ENCODE measurements at regions not wholly inside any gene's neighbourhood (a gene's known extent, or its start where the extent isn't known, plus 50 kb on each side); places are given as distances from the start of the nearest gene placed in this dataset.

GRCh38 chr4:63315651-63316050, 1093.6 kb downstream of the TECRL start:
- Histone ChIP-seq H3K27me3 (ENCODE audit: insufficient read depth, low read length) (no peaks in the 10 kb centered on the region), H3K79me2 (ENCODE audit: insufficient read depth, low read length) (no peaks in the 10 kb centered on the region), H3K9me3 (ENCODE audit: low read depth, low read length) (no peaks in the 10 kb centered on the region), H4K20me1 (ENCODE audit: insufficient read depth, low read length) (no peaks in the 10 kb centered on the region), H3K4me2 (ENCODE audit: insufficient read depth, low read length) (no peak overlapping the region), H3K4me1 (ENCODE audit: insufficient read depth, low read length) (no peaks in the 10 kb centered on the region), H3K36me3 (ENCODE audit: insufficient read depth, low read length) (no peaks in the 10 kb centered on the region), H2AFZ (ENCODE audit: low read length) (no peak overlapping the region), H3K4me3 (ENCODE audit: insufficient read depth, low read length) (no peak overlapping the region), H3K27ac (ENCODE audit: low read depth, low read length) (no peak overlapping the region)
- no peak for DNase-seq (ENCODE audit: insufficient read length, low spot score, missing footprints)
- TF ChIP-seq CTCF (IDR thresholded peaks at IDR 0.05; ENCODE audit: extremely low read depth, low read depth, low read length): no peak

GRCh38 chr4:63308697-63309096, 1100.6 kb downstream of the TECRL start:
- Histone ChIP-seq H3K4me2 (ENCODE audit: insufficient read depth, low read length) (no peak overlapping the region), H3K27me3 (ENCODE audit: insufficient read depth, low read length) (no peaks in the 10 kb centered on the region), H3K36me3 (ENCODE audit: insufficient read depth, low read length) (no peaks in the 10 kb centered on the region), H2AFZ (ENCODE audit: low read length) (no peak overlapping the region), H3K4me3 (ENCODE audit: insufficient read depth, low read length) (no peak overlapping the region), H3K79me2 (ENCODE audit: insufficient read depth, low read length) (no peaks in the 10 kb centered on the region), H3K27ac (ENCODE audit: low read depth, low read length) (no peak overlapping the region), H3K9me3 (ENCODE audit: low read depth, low read length) (no peaks in the 10 kb centered on the region), H4K20me1 (ENCODE audit: insufficient read depth, low read length) (no peaks in the 10 kb centered on the region), H3K4me1 (ENCODE audit: insufficient read depth, low read length) (no peaks in the 10 kb centered on the region)
- DNase-seq (ENCODE audit: insufficient read length, low spot score, missing footprints): no peak
- no peak for TF ChIP-seq CTCF (IDR thresholded peaks at IDR 0.05; ENCODE audit: extremely low read depth, low read depth, low read length)

GRCh38 chr4:63302792-63303191, 1106.5 kb downstream of the TECRL start:
- no peak overlapping the region for H3K27ac ChIP-seq (ENCODE audit: low read depth, low read length)
- H3K79me2 ChIP-seq (ENCODE audit: insufficient read depth, low read length): no peaks in the 10 kb centered on the region
- TF ChIP-seq CTCF (IDR thresholded peaks at IDR 0.05; ENCODE audit: extremely low read depth, low read depth, low read length): no peak
- H4K20me1 ChIP-seq (ENCODE audit: insufficient read depth, low read length): no peaks in the 10 kb centered on the region
- no peak for DNase-seq (ENCODE audit: insufficient read length, low spot score, missing footprints)
- H3K4me3 ChIP-seq (ENCODE audit: insufficient read depth, low read length): no peak overlapping the region
- no peak overlapping the region for H3K4me2 ChIP-seq (ENCODE audit: insufficient read depth, low read length)
- no peaks in the 10 kb centered on the region for H3K4me1 ChIP-seq (ENCODE audit: insufficient read depth, low read length)
- no peaks in the 10 kb centered on the region for H3K36me3 ChIP-seq (ENCODE audit: insufficient read depth, low read length)
- no peaks in the 10 kb centered on the region for H3K9me3 ChIP-seq (ENCODE audit: low read depth, low read length)
- H3K27me3 ChIP-seq (ENCODE audit: insufficient read depth, low read length): no peaks in the 10 kb centered on the region
- H2AFZ ChIP-seq (ENCODE audit: low read length): no peak overlapping the region

GRCh38 chr4:63302078-63302477, 1107.2 kb downstream of the TECRL start:
- no peaks in the 10 kb centered on the region for H3K36me3 ChIP-seq (ENCODE audit: insufficient read depth, low read length)
- H3K4me1 ChIP-seq (ENCODE audit: insufficient read depth, low read length): no peaks in the 10 kb centered on the region
- H3K9me3 ChIP-seq (ENCODE audit: low read depth, low read length): no peaks in the 10 kb centered on the region
- no peak overlapping the region for H3K4me3 ChIP-seq (ENCODE audit: insufficient read depth, low read length)
- H3K27ac ChIP-seq (ENCODE audit: low read depth, low read length): no peak overlapping the region
- no peaks in the 10 kb centered on the region for H3K27me3 ChIP-seq (ENCODE audit: insufficient read depth, low read length)
- H3K79me2 ChIP-seq (ENCODE audit: insufficient read depth, low read length): no peaks in the 10 kb centered on the region
- H4K20me1 ChIP-seq (ENCODE audit: insufficient read depth, low read length): no peaks in the 10 kb centered on the region
- no peak overlapping the region for H3K4me2 ChIP-seq (ENCODE audit: insufficient read depth, low read length)
- H2AFZ ChIP-seq (ENCODE audit: low read length): no peak overlapping the region
- DNase-seq (ENCODE audit: insufficient read length, low spot score, missing footprints): no peak
- no peak for TF ChIP-seq CTCF (IDR thresholded peaks at IDR 0.05; ENCODE audit: extremely low read depth, low read depth, low read length)

Data from osteoblast (primary cell).